Subcutaneous abdominal adipose tissue (tissue), 5 donors: ENCODE measurements at regions not wholly inside any gene's neighbourhood (a gene's known extent, or its start where the extent isn't known, plus 50 kb on each side); places are given as distances from the start of the nearest gene placed in this dataset.

Experiments
- H3K27ac ChIP-seq: one replicate; pipeline ENCODE4 v1.7.0; 2013; ENCODE audit warnings: low read depth, mild to moderate bottlenecking, inconsistent platforms, low read length, moderate library complexity
- H3K27me3 ChIP-seq, 5 donors: one replicate each; pipeline ENCODE4 v1.7.0; 2013; ENCODE audit warnings: low read length in 5 of 5, inconsistent platforms in 1 of 5; ENCODE audit not compliant: control insufficient read depth in 5 of 5, insufficient read depth in 4 of 5
- H3K36me3 ChIP-seq, 5 donors: one replicate each; pipeline ENCODE4 v1.7.0; 2013; ENCODE audit warnings: low read length in 5 of 5; ENCODE audit not compliant: control insufficient read depth in 5 of 5, insufficient read depth in 5 of 5
- H3K4me1 ChIP-seq, 5 donors: one replicate each; pipeline ENCODE4 v1.7.0; 2013; ENCODE audit warnings: low read length in 5 of 5, mild to moderate bottlenecking in 3 of 5, moderate library complexity in 1 of 5; ENCODE audit not compliant: control insufficient read depth in 5 of 5, insufficient read depth in 5 of 5
- H3K4me3 ChIP-seq, 5 donors: one replicate each; pipeline ENCODE4 v1.7.0; 2013; ENCODE audit warnings: low read length in 5 of 5, low read depth in 1 of 5
- H3K9ac ChIP-seq, 5 donors: one replicate each; pipeline ENCODE4 v1.7.0; 2013; ENCODE audit warnings: low read length in 5 of 5, mild to moderate bottlenecking in 4 of 5, moderate library complexity in 3 of 5
- H3K9me3 ChIP-seq, 5 donors: one replicate each; pipeline ENCODE4 v1.7.0; 2013; ENCODE audit warnings: low read length in 5 of 5; ENCODE audit not compliant: control insufficient read depth in 5 of 5
- donor health status: healthy.
- donor health status: healthy.
- donor health status: healthy.
- donor health status: healthy.
- donor health status: healthy.

GRCh38 chr10:33042565-33042964, 84.5 kb upstream of the ITGB1 start:
- Histone ChIP-seq H3K4me3 (no peak overlapping the region), H3K9me3 (no peaks in the 10 kb centered on the region), H3K9ac (no peak overlapping the region), H3K27ac (no peak overlapping the region), H3K27me3 (no peaks in the 10 kb centered on the region), H3K4me1 (no peaks in the 10 kb centered on the region), H3K36me3 (no peaks in the 10 kb centered on the region)

GRCh38 chr10:33041783-33042437, 83.9 kb upstream of the ITGB1 start:
- Histone ChIP-seq H3K9me3 (no peaks in the 10 kb centered on the region), H3K36me3 (no peaks in the 10 kb centered on the region), H3K4me3 (no peak overlapping the region), H3K27ac (no peak overlapping the region), H3K4me1 (no peaks in the 10 kb centered on the region), H3K9ac (no peak overlapping the region), H3K27me3 (no peaks in the 10 kb centered on the region)

DNA sequence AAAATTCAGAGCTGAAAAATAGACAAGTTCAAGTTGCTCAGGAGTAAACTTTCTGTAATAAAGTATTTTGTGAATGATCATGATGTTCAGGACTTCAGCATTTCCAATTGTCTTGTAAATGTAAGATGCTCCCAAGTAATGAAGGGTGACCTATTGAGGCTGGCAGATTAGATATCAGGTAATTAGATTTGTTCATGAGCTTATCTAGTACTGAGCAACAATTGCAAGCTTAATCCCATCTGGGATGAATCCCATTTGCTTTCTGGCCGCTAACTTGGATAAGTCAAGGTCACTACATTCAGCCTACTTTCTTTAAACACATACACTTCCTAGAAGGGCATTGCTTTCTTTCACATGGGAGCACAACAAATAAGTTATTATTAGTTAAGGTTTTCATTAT, 82.4 kb upstream of the ITGB1 start:
- Histone ChIP-seq H3K9ac (no peak overlapping the region), H3K27me3 (no peaks in the 10 kb centered on the region), H3K4me1 (no peaks in the 10 kb centered on the region), H3K27ac (no peak overlapping the region), H3K9me3 (no peaks in the 10 kb centered on the region), H3K36me3 (no peaks in the 10 kb centered on the region), H3K4me3 (no peak overlapping the region)

DNA sequence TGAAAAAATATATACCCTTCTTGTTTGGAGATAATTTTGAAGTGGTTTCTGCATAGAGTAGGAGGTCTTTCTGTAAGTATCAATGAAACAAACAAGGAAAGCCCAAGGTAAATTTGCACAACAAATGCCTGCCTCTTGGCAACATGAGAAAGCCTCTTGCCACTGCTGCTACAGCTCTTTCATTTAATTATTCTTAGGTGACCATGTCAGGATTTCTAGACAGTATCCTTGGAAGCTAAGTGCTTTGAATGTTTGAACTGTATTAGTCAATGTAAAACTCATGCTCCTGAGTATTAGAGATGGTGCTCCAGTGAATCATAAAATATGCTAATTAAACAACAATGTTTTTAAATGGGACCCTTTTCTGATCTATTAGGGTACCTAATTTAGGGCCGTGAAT, 81.2 kb upstream of the ITGB1 start:
- H3K36me3 ChIP-seq = no peaks in the 10 kb centered on the region
- no peak overlapping the region for H3K27ac ChIP-seq
- no peak overlapping the region for H3K4me3 ChIP-seq
- H3K9me3 ChIP-seq = no peaks in the 10 kb centered on the region
- H3K27me3 ChIP-seq = no peaks in the 10 kb centered on the region
- no peak overlapping the region for H3K9ac ChIP-seq
- no peaks in the 10 kb centered on the region for H3K4me1 ChIP-seq

GRCh38 chr10:33038672-33039071, 80.6 kb upstream of the ITGB1 start:
- Histone ChIP-seq H3K4me3 (no peak overlapping the region), H3K27ac (no peak overlapping the region), H3K4me1 (no peaks in the 10 kb centered on the region), H3K27me3 (no peaks in the 10 kb centered on the region), H3K36me3 (no peaks in the 10 kb centered on the region), H3K9ac (no peak overlapping the region), H3K9me3 (no peaks in the 10 kb centered on the region)

DNA sequence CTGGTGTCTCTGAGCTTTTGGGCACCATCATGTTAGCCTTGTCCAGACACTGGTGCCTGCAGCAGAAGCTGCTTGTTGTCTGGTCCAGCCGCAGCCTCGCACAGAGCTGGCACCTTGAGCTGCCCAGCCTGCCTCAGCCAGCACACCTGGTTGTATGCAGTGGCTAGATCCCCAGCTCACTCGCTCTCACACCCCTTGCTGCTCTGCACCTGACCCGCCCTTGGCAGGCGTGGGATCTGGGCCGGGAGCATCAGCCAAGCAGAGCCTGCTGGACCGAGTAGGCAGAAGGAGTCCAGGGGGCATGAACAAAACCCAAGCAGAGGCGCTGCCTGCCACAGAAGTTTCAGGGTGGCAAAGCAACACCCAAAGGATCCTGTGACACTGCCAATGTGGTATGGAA, 79.7 kb upstream of the ITGB1 start:
- peaks cover 0 to 3% (median 2%) of the 10 kb centered on the region in 5 donors for H3K4me1 ChIP-seq
- no peak overlapping the region for H3K27ac ChIP-seq
- H3K4me3 ChIP-seq = no peak overlapping the region
- H3K27me3 ChIP-seq = no peaks in the 10 kb centered on the region
- H3K9me3 ChIP-seq = no peaks in the 10 kb centered on the region
- no peak overlapping the region for H3K9ac ChIP-seq
- H3K36me3 ChIP-seq = no peaks in the 10 kb centered on the region

DNA sequence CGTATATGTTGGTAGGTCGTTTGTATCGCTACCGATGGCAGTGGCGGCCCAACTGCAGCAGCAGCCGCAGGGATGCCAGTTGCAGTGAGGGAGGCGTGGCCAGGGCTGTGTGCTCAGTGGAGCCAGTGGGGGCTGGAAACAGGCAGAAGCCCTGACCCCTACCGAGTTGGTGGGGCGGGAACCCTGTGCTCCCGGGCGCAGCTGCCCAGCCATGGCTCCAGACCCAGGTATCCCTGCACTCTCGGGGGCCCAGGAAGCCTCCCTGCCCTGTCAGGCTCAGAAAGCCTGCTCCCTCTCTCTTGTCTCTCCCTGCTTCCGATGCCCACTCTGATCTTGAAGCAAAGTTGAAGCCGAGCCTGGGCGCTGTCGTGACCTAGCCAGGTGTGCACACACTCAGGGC, 78.6 kb upstream of the ITGB1 start:
- Histone ChIP-seq H3K4me1 (peaks cover 0 to 4% (median 3%) of the 10 kb centered on the region in 5 donors), H3K36me3 (no peaks in the 10 kb centered on the region), H3K27me3 (no peaks in the 10 kb centered on the region), H3K9me3 (no peaks in the 10 kb centered on the region), H3K9ac (no peak overlapping the region), H3K27ac (no peak overlapping the region), H3K4me3 (no peak overlapping the region)

DNA sequence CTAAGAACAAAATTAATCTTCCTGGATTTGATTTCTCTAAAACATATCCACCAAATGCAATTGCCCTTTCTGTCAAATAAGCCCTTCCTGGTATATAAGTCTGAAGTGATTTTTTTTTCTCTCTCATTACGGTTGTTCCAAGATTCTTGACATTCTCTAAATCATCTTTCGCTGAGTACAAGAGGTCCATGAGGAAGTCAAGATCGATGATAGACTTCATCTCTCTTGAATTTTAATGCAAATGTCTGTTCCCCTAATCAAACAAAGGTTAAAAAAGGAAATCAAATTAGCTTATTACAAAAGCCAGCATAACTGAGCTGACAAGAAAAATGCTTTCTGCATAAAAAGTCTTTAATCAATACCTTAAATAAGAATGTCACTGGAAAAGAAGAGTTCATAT, 77.4 kb upstream of the ITGB1 start:
- no peak overlapping the region for H3K4me3 ChIP-seq
- no peak overlapping the region for H3K27ac ChIP-seq
- peaks cover 0 to 4% (median 3%) of the 10 kb centered on the region in 5 donors for H3K4me1 ChIP-seq
- H3K9me3 ChIP-seq = no peaks in the 10 kb centered on the region
- H3K36me3 ChIP-seq = no peaks in the 10 kb centered on the region
- no peak overlapping the region for H3K9ac ChIP-seq
- H3K27me3 ChIP-seq = no peaks in the 10 kb centered on the region

GRCh38 chr10:33034931-33035330, 76.9 kb upstream of the ITGB1 start:
- Histone ChIP-seq H3K4me1 (peaks cover 0 to 4% (median 3%) of the 10 kb centered on the region in 5 donors), H3K27me3 (no peaks in the 10 kb centered on the region), H3K36me3 (no peaks in the 10 kb centered on the region)

DNA sequence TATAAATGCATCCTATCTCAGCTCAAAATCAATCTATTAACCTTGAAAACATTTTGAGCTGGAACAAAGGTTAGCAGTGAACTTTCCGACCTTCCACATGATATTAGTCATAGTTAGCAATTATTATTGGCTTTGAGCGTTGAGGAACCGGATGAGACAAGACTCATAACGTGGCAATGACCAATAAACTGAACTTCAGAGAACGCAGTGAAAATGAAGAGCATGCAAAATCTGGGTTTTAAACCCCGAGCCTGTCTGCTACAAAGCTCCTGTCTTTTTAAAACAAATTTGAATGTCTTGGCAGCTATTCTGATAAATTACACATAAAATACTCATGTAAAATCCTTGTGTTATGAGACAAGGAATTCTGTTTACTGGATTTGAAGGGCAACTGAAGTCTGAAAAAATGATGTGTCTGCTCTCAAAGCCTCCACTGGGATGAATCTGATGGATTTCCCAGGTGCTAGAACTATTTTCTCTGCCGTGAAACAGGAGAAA, 74.7 kb upstream of the ITGB1 start:
- Histone ChIP-seq H3K27me3 (no peaks in the 10 kb centered on the region), H3K4me1 (peaks cover 0 to 4% (median 3%) of the 10 kb centered on the region in 5 donors), H3K4me3 (no peak overlapping the region), H3K36me3 (no peaks in the 10 kb centered on the region), H3K9ac (no peak overlapping the region), H3K9me3 (no peaks in the 10 kb centered on the region), H3K27ac (no peak overlapping the region)

More at GRCh38 chr10:33034931-33035330, 76.9 kb upstream of the ITGB1 start:
- no peak overlapping the region for H3K27ac ChIP-seq
- no peak overlapping the region for H3K9ac ChIP-seq
- H3K9me3 ChIP-seq = no peaks in the 10 kb centered on the region
- no peak overlapping the region for H3K4me3 ChIP-seq
